ENCODE measurements at regions not wholly inside any gene's neighbourhood (a gene's known extent, or its start where the extent isn't known, plus 50 kb on each side); places are given as distances from the start of the nearest gene placed in this dataset.

DNA sequence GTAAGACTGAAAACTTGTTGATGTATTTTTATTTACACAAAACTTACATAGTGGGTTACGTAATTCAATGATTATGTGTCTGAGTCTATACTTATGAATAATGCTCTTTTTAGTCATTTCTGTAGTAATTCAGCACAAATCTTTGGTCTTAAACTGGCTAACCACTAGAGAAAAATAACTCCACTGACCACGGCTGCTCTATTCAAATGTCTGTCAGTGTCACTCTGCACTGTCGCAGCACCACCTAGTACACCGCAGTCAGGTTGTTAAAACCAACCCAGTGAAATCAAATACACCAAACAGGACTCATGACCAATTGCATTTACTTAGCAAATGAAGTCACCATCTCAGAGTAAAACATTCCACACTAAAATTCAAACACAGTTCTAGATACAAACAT lies 93.5 kb upstream of the CCDC28A start:
- Histone ChIP-seq H2AFZ (ENCODE audit: control insufficient read depth, low read depth, low read length) (no peak overlapping the region), H3K4me1 (ENCODE audit: control insufficient read depth, insufficient read depth, low read length) (no peaks in the 10 kb centered on the region), H4K20me1 (ENCODE audit: control insufficient read depth, insufficient read depth) (no peaks in the 10 kb centered on the region), H3K79me2 (ENCODE audit: control insufficient read depth, insufficient read depth, low read length) (no peaks in the 10 kb centered on the region), H3K36me3 (ENCODE audit: control insufficient read depth in 2 of 2, insufficient read depth in 2 of 2, low read length in 1 of 2) (no peaks in the 10 kb centered on the region; a peak in 1 of 4 replicates), H3K4me3 (no peak overlapping the region), H3K27me3 (replicated peaks in 1 of 2; ENCODE audit: control insufficient read depth in 2 of 2, insufficient read depth in 2 of 2, low read length in 1 of 2) (no peaks in the 10 kb centered on the region), H3K4me2 (ENCODE audit: control insufficient read depth, insufficient read depth) (no peak overlapping the region), H3K9ac (ENCODE audit: control insufficient read depth, insufficient read depth, low read length) (no peak overlapping the region), H3K9me3 (replicated peaks; ENCODE audit: control insufficient read depth, insufficient read depth, low read length) (no peaks in the 10 kb centered on the region), H3K27ac (ENCODE audit: control insufficient read depth, insufficient read depth) (no peak overlapping the region)
- DNase-seq (ENCODE audit: low read depth, low spot score), result no peak
- CTCF ChIA-PET, result interaction anchor here (1.3 to 10.3 kb wide), 6 partner anchors 11 to 92 kb away, joined by 3 to 77 read pairs (median 4); no protein-coding TSS in a partner anchor
- SMC1A ChIA-PET (ENCODE audit: uncharacterized antibody, unreplicated experiment), result interaction anchor here (0.9 to 2.6 kb wide), 4 partner anchors 13 to 75 kb away, joined by 3 to 11 read pairs (median 6); no protein-coding TSS in a partner anchor
- FAIRE-seq, result no peak
- WGBS (ENCODE audit: insufficient coverage, insufficient replicate concordance, low lambda C conversion rate, missing lambda C conversion rate), result 21% methylated on average over 4 of the region's 4 CpGs
- RAD21 ChIA-PET (ENCODE audit: unreplicated experiment), result no interaction called here
- peak; percentile 80 for ATAC-seq
- in situ Hi-C loops (cut with MboI) (no loop called here), intact Hi-C loops (cut with micrococcal nuclease; ENCODE audit: unreplicated experiment) (no loop called here)
- peak; percentile 49; the same call in 1 of the 2 replicates for TF ChIP-seq MTA2 (IDR thresholded peaks at IDR 0.05; ENCODE audit: low read depth)
- no peak for TF ChIP-seq ASH2L (IDR thresholded peaks at IDR 0.05; ENCODE audit: borderline replicate concordance, low read depth)
- 0 out of 4 replicates have a peak, but pooled peaks of 1 of the 2 experiments have one; percentile 34 for TF ChIP-seq EP300 (IDR thresholded peaks at IDR 0.05; ENCODE audit: borderline replicate concordance in 1 of 2, control insufficient read depth in 1 of 2, low read depth in 2 of 2, low read length in 2 of 2)
- no peak for TF ChIP-seq POLR2AphosphoS5 (IDR thresholded peaks at IDR 0.05; ENCODE audit: low read length)
- TF ChIP-seq RUNX3 (IDR thresholded peaks at IDR 0.05; ENCODE audit: low read length), result peak; percentile 46; the same call in 1 of the 2 replicates
- no peak for TF ChIP-seq ZZZ3 (IDR thresholded peaks at IDR 0.05; ENCODE audit: control insufficient read depth, insufficient read length, low read depth)
- peak; percentile 76 for TF ChIP-seq ATF7 (IDR thresholded peaks at IDR 0.05; ENCODE audit: low read depth)
- no peak for TF ChIP-seq ETV6 (conservative IDR thresholded peaks at IDR 0.05 in 1 of 2, IDR thresholded peaks at IDR 0.05 in 1 of 2; ENCODE audit: borderline replicate concordance in 1 of 2, low read depth in 1 of 2)
- peak; percentile 60 for TF ChIP-seq JUNB (IDR thresholded peaks at IDR 0.05)
- TF ChIP-seq YY1 (IDR thresholded peaks at IDR 0.05; ENCODE audit: low read depth, low read length), result no peak
- TF ChIP-seq, protein P1, sequence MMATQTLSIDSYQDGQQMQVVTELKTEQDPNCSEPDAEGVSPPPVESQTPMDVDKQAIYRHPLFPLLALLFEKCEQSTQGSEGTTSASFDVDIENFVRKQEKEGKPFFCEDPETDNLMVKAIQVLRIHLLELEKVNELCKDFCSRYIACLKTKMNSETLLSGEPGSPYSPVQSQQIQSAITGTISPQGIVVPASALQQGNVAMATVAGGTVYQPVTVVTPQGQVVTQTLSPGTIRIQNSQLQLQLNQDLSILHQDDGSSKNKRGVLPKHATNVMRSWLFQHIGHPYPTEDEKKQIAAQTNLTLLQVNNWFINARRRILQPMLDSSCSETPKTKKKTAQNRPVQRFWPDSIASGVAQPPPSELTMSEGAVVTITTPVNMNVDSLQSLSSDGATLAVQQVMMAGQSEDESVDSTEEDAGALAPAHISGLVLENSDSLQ (IDR thresholded peaks at IDR 0.05), result peak; percentile 70
- BruUV-seq (replicated peaks), result no TSS peak
- POLR2A ChIA-PET, result interaction anchor here (1.0 to 1.5 kb wide), 2 partner anchors 8 to 39 kb away, joined by 4 read pairs; no protein-coding TSS in a partner anchor

Data from GM12878 (cell line).